Renal cortex interstitium (tissue), 11 donors: ENCODE measurements at regions not wholly inside any gene's neighbourhood (a gene's known extent, or its start where the extent isn't known, plus 50 kb on each side); places are given as distances from the start of the nearest gene placed in this dataset.
A peak's percentile ranks its signal among the peaks of the same experiment; 100 is the strongest.

ENCODE experiments used
- DNase-seq, 11 donors: peaks; one replicate each; pipeline ENCODE4 v3.0.0-alpha.2; 2013; ENCODE audit warnings: low read depth in 9 of 11, low spot score in 4 of 11; ENCODE audit errors: extremely low read depth in 1 of 11

DNA sequence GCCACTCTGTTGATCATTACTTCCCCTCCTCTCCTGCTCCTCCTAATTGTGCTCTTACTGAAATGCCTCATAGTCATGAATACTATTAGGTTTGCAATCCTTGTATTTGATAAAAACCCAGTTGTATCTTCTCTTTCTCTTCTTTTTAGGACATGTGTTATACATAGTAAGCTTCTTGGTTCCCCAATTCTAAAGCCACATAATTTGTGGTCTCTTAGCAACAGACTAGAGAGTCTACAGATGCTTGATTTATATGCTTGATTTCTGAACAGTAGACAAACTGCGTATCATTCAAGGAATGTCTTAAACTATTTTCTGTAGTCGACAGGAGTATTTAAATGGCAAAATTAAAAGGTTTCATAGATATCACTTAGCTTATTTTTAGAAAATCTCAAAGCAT, 1598.9 kb downstream of the PLA2G4A start:
- no peak for DNase-seq

DNA sequence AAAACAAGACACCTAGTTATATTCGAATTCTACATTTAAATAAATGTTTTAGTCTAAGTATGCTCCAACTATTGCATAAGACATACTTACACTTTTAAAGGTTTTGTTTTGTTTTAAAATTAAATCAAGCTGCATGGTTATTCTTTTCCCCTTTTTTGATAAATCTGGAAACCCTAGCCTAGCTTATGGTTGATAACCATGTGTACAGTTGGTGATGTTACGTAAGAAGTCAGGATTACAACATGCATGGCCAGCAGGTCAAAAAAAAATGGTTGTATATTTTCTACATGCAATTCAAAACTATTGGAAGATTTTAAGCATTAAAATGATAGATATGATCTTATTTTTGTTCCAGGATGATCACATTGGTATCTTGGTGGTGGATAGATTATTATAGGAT, 1600.6 kb downstream of the PLA2G4A start:
- no peak for DNase-seq

DNA sequence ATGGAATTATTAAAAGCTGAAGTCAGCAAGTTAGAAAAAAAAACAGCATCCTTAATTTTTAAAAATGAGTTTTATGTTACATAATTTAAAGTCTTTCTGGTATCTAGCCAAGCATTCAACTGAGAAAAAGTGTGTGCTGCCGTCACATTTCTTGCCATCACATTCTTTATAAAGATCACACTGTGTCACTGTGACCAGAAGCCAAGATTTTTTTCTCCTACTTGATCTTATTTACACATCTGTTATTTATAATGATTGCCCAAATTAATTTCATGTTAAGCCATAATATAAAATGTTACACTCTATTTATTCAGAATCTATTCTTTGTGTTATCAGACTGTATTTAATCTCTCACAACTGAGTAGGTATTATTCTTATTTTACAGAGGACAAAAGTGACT, 1603.7 kb downstream of the PLA2G4A start:
- DNase-seq, result no peak

DNA sequence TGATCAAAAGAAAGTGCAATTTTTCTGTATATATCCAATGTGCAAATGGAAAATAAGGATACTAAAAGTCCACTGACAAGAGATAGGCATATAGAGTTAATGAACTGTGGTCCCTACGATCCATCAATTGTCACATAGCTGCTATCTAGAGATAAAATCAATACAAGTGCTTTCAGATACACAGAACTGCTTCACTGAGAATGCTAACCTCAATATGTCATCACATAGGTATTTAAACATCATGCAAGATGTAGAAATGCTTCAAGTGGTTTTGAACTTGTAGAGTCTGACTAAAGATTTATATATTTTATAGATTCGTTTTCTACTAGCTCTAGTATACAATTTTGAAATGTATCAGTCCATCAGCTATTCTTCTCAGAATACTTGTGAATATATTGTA, 1604.7 kb downstream of the PLA2G4A start:
- DNase-seq, result no peak

DNA sequence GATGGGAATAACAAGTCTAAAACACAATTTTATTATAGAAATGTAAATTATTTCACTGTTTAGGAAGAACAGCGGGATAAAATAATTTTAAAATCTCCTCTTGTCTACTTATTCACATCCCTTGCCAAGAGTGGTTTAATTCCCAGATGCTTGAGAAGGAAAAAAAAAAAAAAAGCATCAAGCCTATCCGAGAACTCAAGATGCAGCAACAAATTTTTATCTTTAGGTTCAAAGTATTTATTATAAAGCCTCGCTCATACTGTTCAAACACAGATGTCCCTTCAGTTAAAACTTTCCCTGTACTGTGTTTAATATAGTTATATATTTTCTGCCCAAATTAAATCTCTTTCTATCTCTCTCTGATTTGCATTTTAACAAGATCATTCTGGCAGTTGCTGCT, 1615.8 kb downstream of the PLA2G4A start:
- no peak for DNase-seq

DNA sequence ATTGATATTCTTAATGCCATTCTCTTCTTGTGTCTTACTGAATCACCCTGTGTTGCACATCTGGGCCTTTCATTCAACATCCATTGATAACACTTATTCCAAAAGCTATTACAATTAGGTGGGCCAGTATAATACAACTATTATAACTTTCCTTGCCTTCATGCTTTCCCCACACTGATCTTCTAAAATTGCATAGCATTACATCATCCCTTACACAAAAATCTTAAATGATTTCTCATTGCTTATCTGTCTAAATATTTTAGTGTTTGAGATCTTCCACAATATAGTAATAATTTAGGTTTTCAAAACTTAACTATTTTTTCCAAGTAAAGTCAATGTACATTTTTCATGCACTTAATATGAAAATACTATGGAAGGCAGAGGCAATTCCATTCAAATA, 1634.1 kb downstream of the PLA2G4A start:
- DNase-seq, result no peak

DNA sequence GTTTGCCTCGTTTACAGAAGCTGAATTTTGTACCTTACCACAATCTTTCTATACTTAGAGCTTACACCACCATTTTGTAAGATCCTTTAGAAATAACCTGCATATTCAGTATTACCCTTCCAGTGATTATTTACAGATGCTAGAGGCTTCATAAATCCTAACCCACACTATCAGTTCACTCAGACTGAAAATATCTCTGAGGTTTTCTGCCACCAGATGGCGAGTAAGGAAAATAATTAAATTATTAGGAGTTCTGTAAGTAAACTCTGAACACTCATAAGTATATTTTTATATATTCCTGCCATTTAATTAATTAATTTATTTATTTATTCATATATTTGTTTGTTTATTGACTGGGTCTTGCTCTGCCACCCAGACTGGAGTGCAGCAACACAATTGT, 1635.2 kb downstream of the PLA2G4A start:
- no peak for DNase-seq

DNA sequence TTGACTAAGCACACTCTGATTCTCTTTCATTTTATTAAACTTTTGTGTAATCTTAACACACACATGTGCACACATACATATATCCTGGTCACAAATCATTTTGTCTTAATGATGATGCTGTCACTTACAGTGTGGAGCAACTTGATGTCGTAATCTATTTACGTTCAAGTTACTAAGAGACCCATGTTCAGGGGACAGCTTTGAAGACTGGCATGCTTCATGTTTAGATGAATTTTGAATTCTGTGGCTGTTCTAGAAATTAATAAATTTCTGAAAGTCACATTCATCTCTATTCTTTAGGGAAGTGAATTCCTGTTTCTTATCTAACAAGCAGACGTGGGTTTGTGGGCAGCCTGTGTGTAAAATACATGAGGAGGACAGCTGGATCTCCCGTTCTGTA, 1637.8 kb downstream of the PLA2G4A start:
- DNase-seq, result no peak

DNA sequence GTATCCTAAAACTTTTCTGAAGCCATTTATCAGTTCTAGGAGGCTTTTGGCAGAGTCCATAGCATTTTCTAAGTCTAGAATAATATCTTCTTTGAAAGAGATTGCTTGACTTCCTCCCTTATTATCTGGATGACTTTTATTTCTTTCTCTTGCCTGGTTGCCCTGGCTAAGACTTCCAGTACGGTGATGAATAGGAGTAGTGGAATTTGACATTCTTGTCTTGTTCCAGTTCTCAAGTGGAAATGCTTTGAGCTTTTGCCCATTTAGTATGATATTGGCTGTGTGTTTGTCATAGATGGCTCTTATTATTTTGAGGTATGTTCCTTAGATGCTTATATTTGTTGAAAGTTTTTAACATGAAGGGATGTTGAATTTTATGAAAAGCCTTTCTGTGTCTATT, 1647.9 kb downstream of the PLA2G4A start:
- DNase-seq, result no peak

DNA sequence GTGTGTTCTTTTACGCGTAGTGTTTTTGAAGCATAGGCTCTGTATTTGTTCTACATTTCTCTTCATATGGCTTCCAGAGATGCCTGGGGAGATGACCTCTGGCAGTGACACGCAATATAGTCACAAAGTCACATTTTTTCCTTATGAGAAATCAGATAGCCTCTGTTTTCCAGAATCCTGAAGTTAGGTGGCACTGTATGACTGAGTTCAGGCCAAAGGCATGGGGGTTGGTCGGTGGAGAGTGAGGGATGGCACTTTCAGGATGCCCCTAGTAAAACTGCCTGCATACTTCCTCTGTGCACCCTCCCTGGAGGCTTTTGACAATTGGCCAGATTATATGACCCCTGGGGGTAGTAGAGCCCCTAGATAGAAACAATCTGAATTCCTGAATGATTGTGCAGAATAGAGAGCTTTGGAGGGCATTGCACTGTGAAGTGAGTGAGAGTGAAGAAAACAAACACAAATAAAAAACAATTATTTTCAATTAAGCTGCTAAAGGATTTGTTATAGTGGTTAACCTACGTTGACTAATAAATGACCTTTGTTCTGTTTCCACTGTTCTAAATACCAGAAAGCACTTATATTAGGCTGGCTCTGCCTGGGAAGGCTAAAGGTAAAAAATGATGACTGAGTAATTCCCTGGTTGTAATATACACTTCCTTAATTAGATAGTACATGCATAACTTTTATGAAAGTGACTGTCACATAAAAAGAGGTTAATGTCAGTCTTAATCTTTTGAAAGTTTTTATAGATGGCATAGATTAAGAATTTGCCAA, 1660.8 kb downstream of the PLA2G4A start:
- no peak for DNase-seq

DNA sequence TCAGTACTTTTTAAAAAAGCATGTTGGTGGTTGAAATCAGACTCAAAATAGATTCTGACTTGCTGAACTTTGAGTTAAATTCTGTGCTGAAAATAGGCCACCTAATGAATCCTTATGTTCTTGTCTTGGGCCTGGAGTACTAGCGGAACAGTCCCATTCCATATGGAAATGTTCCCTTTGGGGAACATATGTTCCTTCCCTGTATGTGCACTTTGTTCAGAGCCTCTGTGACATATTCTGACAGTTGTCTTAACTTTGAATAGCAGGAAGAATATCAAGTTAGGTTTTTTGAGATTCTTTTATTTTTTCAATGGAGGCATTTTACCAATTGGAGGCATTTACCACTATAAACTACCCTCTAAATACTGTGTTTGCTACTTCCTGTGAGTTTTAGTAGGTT, 1667.8 kb downstream of the PLA2G4A start:
- no peak for DNase-seq

DNA sequence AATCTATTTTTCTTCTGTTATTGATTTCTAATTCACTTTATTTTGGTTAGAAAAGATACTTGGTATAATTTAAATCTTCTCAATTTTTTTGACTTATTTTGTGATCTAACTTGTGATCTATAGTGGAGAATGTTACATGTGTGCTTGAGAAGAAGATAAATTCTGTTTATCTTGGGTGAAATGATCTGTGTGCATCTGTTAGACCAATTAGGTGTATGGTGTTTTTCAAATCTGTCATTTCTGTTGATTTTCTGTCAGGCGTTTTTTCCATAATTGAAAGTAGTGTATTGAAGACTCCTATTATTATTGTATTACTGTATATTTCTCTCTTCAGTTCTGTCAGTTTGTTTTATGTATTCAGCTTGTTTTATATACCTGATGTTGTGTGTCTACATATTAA, 1668.3 kb downstream of the PLA2G4A start:
- DNase-seq, result no peak

DNA sequence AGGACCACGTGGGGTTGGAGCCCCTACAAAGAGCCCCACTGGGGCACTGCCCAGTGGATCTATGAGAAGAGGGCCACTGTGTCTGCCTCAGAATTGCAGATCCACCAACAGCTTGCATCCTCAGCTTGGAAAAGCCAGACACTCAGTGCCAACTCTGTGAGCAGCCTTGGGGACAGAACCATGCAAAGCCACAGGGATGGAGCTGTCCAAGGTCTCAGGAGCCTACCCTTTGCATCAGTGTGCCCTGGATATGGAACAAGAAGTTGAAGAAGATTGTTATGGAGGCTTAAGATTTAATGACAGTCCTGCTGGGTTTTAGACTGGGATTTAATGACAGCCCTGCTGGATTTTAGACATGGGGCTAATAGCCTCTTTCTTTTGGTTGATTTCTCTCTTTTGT, 1670.9 kb downstream of the PLA2G4A start:
- DNase-seq, result peak in 4 of 11 donors; percentile 0 to 3 (median 2)

DNA sequence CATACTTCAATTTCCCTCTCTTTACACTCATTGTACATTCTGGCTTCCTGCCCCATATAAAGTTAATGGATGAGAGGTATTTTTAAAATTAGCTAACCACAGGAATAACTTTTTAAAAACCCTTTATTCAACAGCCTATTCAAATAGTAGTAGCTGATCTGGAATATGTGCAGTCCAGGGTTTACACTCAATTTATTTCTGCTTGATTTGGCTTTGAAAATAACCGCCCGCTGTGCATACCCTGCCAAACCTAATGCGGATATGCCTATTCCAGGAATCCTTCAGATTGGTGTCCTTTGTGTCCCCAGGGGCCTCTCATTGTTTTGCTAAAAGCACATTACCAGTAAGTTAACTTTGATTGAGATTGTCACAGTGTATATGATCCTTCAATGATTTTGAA, 1686.2 kb downstream of the PLA2G4A start:
- no peak for DNase-seq

DNA sequence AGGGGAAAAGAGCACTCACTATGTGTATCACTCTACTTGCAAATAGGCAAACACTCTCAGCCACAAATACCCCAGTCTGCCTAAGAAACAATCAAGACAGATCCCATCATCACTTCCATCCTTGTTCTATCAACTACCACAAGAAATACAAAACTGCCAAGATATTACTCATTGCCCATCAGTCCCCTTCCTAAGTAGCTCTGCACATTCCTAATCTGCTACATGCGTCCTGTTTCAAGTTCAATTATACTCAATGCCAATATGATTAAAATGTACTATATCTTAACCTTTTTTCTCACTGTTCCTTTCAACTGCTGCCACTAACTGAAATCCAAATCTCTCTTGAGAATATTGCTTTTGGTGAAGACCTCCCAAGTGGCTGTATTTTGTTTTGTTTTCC, 1688.4 kb downstream of the PLA2G4A start:
- DNase-seq, result no peak

DNA sequence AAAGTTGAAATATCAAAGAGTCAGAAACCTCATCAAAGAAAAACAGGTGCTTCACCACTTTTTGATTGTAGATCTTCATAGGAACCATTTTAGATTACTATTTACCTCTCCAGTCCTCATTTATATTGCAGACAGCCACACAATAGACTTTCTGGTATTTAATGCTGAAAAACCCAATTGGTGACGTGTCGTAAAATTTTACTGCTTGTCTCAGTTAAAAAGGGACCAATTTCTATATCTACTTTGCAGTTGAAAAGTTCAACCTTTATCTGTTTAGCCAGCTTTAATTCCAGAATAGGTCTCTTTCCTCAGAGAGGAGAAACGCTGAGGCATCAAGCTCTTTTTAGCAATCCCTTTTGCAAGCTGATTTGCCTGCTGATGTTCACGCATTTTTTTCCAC, 1722.4 kb downstream of the PLA2G4A start:
- no peak for DNase-seq

DNA sequence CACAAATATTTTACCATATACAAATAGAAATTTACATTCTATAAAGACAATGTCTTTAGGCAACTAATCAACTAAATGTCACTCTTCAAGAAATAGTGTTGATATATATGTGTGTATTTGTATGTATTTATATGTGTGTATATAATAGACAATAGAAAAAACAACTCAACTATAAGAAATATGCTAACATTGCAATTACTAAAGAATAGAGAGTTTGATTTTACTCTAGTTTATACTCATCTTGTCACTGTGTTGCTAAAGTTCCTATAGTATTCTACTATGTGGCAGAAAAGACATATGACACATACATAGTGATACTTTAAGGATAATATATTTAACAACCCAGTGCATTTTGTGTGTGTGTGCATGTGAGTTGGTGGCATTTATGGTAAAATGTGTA, 1728.3 kb downstream of the PLA2G4A start:
- DNase-seq, result no peak

DNA sequence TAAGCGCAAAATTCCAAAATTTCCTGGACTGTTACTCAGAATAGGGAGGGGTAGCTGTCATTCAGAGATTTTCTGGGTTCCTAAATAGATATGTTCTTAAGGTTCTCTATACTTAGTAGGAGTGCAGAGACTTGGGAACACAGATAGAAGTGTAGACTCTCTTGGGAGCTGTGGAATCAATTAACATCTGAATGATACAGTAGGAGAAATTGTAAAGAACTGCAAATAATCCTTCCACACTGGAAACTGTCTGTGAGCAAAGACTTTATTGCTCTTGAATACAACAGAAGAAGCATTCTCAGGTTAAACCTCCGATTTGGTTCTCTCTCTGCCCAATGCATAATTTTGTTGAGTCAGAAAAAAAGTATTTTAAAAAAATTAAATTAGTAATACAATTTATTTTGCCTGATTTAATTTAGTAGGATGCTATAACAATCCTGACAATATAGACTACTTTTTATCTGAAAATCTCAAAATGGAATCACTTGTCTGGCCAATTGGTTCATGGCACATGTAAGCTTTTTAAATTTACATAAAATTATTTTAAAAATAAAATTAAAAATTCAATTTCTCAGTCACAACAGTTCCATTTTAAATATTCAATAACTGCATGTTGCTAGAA, 1754.3 kb downstream of the PLA2G4A start:
- no peak for DNase-seq

DNA sequence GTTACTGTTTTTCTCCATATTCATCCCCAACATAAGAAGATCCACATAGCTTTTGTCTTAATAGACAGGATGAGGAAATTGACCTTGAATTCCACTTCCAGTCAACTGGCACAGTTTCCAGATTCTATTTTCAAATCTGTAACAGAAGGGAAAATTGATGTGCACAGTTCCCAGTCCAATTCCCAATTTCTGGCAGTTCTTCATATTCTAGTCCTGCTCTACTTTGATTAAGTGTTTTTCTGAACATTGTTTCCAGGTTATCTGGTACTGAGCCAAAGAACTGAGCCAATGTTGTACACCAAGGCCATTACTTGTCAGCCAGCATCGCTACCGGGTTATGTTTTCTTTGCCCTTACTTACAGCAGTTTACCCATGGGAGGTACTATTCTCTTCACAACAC, 1755.4 kb downstream of the PLA2G4A start:
- no peak for DNase-seq

DNA sequence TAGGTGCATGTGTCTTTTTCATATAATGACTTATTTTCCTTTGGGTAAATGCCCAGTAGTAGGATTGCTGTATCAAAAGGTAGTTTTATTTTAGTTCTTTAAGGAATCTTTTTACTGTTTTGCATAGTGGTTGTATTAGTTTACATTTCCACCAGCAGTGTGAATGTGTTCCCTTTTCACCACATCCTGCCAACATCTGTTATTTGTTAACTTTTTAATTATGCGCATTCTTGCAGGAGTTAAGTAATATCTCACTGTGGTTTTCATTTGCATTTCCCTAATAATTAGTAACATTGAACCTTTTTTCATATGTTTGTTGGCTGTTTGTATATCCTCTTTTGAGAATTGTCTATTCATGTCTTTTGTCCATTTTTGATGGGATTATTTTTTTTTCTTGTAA, 1761.9 kb downstream of the PLA2G4A start:
- no peak for DNase-seq
